ENCODE measurements at regions not wholly inside any gene's neighbourhood (a gene's known extent, or its start where the extent isn't known, plus 50 kb on each side); places are given as distances from the start of the nearest gene placed in this dataset.

DNA sequence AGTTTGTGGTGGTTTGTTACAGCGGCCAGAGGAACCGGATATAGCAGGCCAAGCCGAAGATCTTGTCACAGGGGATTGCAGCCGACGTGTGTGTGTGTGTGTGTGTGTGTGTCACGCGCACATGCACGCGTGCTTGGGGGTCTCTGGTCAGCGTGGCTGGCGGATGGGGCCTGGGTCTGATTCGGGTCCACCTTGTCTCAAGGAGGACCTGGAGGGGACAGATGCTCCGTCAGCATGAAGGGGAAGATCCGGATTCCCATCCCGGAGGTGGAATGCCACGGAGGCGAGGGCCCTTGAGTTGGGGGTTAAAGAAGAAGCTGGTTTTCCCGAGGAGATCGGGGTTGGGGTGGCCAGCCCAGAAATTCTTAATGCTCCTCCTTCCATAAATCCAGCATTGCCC lies 1237.8 kb downstream of the BRD1 start:
- Histone ChIP-seq H3K27ac (ENCODE audit: poor library complexity, severe bottlenecking) (no peak overlapping the region), H3K9me3 (ENCODE audit: severe bottlenecking) (no peaks in the 10 kb centered on the region), H3K4me1 (ENCODE audit: insufficient read depth, poor library complexity, severe bottlenecking) (no peaks in the 10 kb centered on the region), H3K27me3 (ENCODE audit: insufficient read depth, poor library complexity, severe bottlenecking) (no peaks in the 10 kb centered on the region), H3K4me3 (ENCODE audit: severe bottlenecking) (no peak overlapping the region), H3K36me3 (ENCODE audit: low read depth) (no peaks in the 10 kb centered on the region)
- TF ChIP-seq, protein P1, sequence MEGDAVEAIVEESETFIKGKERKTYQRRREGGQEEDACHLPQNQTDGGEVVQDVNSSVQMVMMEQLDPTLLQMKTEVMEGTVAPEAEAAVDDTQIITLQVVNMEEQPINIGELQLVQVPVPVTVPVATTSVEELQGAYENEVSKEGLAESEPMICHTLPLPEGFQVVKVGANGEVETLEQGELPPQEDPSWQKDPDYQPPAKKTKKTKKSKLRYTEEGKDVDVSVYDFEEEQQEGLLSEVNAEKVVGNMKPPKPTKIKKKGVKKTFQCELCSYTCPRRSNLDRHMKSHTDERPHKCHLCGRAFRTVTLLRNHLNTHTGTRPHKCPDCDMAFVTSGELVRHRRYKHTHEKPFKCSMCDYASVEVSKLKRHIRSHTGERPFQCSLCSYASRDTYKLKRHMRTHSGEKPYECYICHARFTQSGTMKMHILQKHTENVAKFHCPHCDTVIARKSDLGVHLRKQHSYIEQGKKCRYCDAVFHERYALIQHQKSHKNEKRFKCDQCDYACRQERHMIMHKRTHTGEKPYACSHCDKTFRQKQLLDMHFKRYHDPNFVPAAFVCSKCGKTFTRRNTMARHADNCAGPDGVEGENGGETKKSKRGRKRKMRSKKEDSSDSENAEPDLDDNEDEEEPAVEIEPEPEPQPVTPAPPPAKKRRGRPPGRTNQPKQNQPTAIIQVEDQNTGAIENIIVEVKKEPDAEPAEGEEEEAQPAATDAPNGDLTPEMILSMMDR (IDR thresholded peaks at IDR 0.05; ENCODE audit: poor library complexity, severe bottlenecking), result no peak
- no peak for ATAC-seq (ENCODE audit: low read depth)
- no peak for DNase-seq (ENCODE audit: low spot score)

DNA sequence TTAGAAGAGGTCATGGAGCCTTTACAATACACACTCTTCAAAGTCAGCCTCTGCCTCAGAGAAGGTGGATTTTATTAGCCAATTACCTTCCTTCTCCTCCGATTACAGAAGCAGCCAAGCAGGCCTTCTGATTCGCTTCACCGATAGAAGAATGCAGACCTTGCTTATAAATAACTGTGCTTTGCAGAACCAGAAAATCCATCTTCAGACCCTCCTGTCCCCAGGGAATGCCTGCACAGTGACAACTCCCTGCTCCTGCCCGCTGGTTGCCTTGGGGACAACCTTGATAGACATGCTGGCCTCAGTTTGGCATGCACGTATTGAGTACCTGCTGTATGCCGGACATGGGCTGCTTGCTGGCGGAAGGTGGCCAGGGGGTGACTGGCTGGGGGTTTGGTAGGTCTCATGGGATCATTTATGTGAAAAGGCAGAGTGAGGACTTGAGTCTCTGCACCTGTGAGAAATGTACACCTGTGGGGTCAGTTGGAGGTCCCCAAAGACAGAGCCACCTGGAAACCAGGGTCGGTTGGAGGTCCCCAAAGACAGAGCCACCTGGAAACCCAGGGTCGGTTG lies 1238.7 kb downstream of the BRD1 start:
- TF ChIP-seq, protein P1 (IDR thresholded peaks at IDR 0.05; ENCODE audit: poor library complexity, severe bottlenecking), result no peak
- Histone ChIP-seq H3K36me3 (ENCODE audit: low read depth) (no peaks in the 10 kb centered on the region), H3K4me3 (ENCODE audit: severe bottlenecking) (no peak overlapping the region), H3K27ac (ENCODE audit: poor library complexity, severe bottlenecking) (no peak overlapping the region), H3K27me3 (ENCODE audit: insufficient read depth, poor library complexity, severe bottlenecking) (no peaks in the 10 kb centered on the region), H3K9me3 (ENCODE audit: severe bottlenecking) (no peaks in the 10 kb centered on the region), H3K4me1 (ENCODE audit: insufficient read depth, poor library complexity, severe bottlenecking) (no peaks in the 10 kb centered on the region)
- ATAC-seq (ENCODE audit: low read depth), result no peak
- DNase-seq (ENCODE audit: low spot score), result no peak

DNA sequence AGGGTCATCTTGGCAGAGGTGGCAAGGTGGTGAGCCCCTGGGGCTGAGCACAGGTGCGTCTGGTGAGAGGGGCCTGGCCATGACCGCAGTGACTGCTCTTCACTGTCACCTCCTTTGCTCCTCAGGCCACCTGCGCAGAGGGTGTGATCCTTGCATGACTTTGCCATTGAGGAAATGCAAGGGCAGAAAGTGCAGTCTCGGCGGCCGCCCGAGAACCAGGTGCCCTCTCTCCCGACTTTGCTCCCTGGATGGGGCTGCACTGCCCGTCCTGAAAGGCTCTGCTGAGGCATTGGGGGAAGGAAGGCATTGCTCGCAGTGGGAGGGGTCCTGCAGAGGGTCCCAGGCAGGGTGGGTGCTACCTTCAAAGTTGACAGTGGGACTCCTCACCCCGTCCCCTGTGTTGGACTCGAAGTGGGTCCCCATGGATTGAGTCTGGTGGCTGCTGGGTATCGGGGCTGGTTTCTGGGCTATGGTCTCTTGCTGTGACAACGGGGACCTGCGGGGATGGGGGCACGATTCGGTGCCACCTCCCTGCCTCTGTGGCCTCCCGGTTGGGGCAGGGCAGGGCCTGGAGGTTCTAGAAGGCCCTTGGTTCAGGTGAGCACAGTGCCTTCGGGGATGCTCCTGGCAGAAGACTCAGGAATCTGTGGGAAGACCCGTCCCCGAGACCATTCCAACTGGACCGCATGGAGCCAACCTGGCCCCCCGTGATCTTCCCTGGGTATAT lies 1239.4 kb downstream of the BRD1 start:
- Histone ChIP-seq H3K27me3 (ENCODE audit: insufficient read depth, poor library complexity, severe bottlenecking) (no peaks in the 10 kb centered on the region), H3K36me3 (ENCODE audit: low read depth) (no peaks in the 10 kb centered on the region), H3K4me3 (ENCODE audit: severe bottlenecking) (no peak overlapping the region), H3K4me1 (ENCODE audit: insufficient read depth, poor library complexity, severe bottlenecking) (no peaks in the 10 kb centered on the region), H3K27ac (ENCODE audit: poor library complexity, severe bottlenecking) (no peak overlapping the region), H3K9me3 (ENCODE audit: severe bottlenecking) (no peaks in the 10 kb centered on the region)
- DNase-seq (ENCODE audit: low spot score) (no peak), ATAC-seq (ENCODE audit: low read depth) (no peak)
- TF ChIP-seq, protein P1 (IDR thresholded peaks at IDR 0.05; ENCODE audit: poor library complexity, severe bottlenecking), result no peak

DNA sequence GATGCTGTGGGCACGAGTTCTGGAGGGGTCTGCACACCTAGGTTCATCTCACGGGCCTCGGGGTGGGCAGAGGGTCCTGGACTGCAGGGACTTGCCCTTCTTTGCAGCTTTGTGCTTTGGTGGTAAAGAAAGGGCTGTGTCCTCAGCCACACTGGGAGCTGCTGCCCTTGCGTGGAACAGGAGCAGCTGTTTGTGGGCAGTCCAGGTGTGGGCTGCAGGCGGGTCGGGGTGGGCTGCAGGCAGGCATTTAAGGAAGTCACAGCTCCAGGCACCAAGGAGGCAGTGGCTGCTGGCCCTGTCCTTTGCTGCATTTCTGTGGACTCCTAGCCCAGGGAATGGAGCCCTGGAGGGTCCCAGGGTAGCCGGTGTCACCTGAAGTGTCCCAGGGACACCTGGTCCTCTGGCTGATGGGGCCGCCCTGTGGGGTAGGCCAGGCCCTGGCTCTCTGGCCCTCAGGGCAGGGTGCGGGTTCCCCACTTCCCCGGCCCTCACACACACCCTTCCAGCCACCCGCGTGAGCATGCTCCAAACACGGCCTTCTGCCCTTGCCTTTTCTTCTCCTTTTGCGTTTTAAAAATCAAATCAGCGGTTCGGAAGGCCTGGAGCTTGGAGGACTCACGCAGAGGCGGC lies 1240.3 kb downstream of the BRD1 start:
- H3K27ac ChIP-seq (ENCODE audit: poor library complexity, severe bottlenecking), result no peak overlapping the region
- H3K27me3 ChIP-seq (ENCODE audit: insufficient read depth, poor library complexity, severe bottlenecking), result no peaks in the 10 kb centered on the region
- H3K9me3 ChIP-seq (ENCODE audit: severe bottlenecking), result no peaks in the 10 kb centered on the region
- H3K36me3 ChIP-seq (ENCODE audit: low read depth), result no peaks in the 10 kb centered on the region
- DNase-seq (ENCODE audit: low spot score), result no peak
- no peak overlapping the region for H3K4me3 ChIP-seq (ENCODE audit: severe bottlenecking)
- TF ChIP-seq, protein P1 (IDR thresholded peaks at IDR 0.05; ENCODE audit: poor library complexity, severe bottlenecking), result no peak
- H3K4me1 ChIP-seq (ENCODE audit: insufficient read depth, poor library complexity, severe bottlenecking), result no peaks in the 10 kb centered on the region
- ATAC-seq (ENCODE audit: low read depth), result no peak

DNA sequence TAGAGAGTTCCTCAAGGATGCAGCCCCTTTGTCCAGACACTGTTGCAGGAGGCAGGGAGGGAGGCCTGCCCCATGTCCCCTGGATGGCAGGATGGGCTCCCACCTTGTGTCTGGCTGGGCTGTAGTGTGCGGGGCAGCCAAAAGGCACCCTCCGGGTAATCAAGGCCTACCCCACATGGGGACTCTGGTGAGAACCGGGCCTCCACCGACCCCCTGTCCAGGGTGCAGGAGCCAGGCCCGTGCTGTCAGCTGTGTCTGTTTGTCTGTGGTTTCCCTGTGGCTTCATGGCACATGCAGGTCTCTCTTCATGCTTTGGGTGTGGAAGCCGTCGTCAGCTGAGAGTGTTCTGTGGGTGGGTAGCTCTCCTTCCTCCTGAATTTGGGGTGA lies 1240.9 kb downstream of the BRD1 start:
- Histone ChIP-seq H3K9me3 (ENCODE audit: severe bottlenecking) (no peaks in the 10 kb centered on the region), H3K27me3 (ENCODE audit: insufficient read depth, poor library complexity, severe bottlenecking) (no peaks in the 10 kb centered on the region), H3K27ac (ENCODE audit: poor library complexity, severe bottlenecking) (no peak overlapping the region), H3K4me1 (ENCODE audit: insufficient read depth, poor library complexity, severe bottlenecking) (no peaks in the 10 kb centered on the region), H3K36me3 (ENCODE audit: low read depth) (no peaks in the 10 kb centered on the region), H3K4me3 (ENCODE audit: severe bottlenecking) (no peak overlapping the region)
- no peak for DNase-seq (ENCODE audit: low spot score)
- no peak for ATAC-seq (ENCODE audit: low read depth)
- TF ChIP-seq, protein P1 (IDR thresholded peaks at IDR 0.05; ENCODE audit: poor library complexity, severe bottlenecking), result no peak
